Testis (tissue), 2 donors: ENCODE measurements at regions not wholly inside any gene's neighbourhood (a gene's known extent, or its start where the extent isn't known, plus 50 kb on each side); places are given as distances from the start of the nearest gene placed in this dataset.

Experiments
- CTCF ChIP-seq, 3 experiments: fragments of 450-650 bp in 2 of 3; fragments of 200-600 bp in 1 of 3; sonication (generic) in 1 of 3; IDR thresholded peaks; one replicate each; pipeline ENCODE4 v1.5.1; 2016 to 2019; ENCODE audit warnings: antibody characterized with exemption in 3 of 3, mild to moderate bottlenecking in 2 of 3, moderate library complexity in 1 of 3
- POLR2A ChIP-seq: fragments of 450-650 bp; IDR thresholded peaks from one replicate; pipeline ENCODE4 v1.6.1; 2017; ENCODE audit warnings: antibody characterized with exemption, mild to moderate bottlenecking, moderate library complexity

GRCh38 chr20:52305858-52306257 lies 114.3 kb upstream of the ZFP64 start:
- TF ChIP-seq CTCF (IDR thresholded peaks at IDR 0.05) (no peak), POLR2A (no peak)
